MM.1S (cell line): ENCODE measurements at regions not wholly inside any gene's neighbourhood (a gene's known extent, or its start where the extent isn't known, plus 50 kb on each side); places are given as distances from the start of the nearest gene placed in this dataset.

Experiments
- EZH2phosphoT487 ChIP-seq: fragments of 300-600 bp; sonication (generic); IDR thresholded peaks from 2 replicates; pipeline ENCODE4 v1.6.1; 2018; ENCODE audit warnings: antibody characterized with exemption, low read length
- TF ChIP-seq, protein P1 (sequence below): fragments of 300-600 bp; sonication (generic); IDR thresholded peaks from 2 replicates; pipeline ENCODE4 v1.5.1; 2016; ENCODE audit warnings: antibody characterized with exemption, low read length, mixed read lengths

DNA sequence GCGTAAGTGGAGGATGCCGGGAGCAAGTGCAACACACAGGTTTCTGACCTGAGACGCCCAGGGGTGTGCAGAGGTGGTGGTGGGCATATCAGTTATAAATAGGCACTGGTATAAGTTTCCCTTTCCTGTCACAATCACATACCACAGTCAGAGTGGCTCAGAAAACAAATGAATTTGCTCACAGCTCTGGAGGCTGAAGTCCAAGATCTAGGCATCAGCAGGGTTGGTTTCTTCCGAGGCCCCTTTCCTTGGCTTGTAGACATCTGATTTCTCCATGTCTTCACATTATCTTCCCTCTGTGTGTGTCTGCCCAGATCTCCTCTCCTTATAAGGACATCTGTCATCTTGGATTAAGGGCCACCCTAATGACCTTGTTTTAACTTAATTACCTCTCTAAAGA, 250.5 kb upstream of the TNRC6C start:
- TF ChIP-seq, protein P1, sequence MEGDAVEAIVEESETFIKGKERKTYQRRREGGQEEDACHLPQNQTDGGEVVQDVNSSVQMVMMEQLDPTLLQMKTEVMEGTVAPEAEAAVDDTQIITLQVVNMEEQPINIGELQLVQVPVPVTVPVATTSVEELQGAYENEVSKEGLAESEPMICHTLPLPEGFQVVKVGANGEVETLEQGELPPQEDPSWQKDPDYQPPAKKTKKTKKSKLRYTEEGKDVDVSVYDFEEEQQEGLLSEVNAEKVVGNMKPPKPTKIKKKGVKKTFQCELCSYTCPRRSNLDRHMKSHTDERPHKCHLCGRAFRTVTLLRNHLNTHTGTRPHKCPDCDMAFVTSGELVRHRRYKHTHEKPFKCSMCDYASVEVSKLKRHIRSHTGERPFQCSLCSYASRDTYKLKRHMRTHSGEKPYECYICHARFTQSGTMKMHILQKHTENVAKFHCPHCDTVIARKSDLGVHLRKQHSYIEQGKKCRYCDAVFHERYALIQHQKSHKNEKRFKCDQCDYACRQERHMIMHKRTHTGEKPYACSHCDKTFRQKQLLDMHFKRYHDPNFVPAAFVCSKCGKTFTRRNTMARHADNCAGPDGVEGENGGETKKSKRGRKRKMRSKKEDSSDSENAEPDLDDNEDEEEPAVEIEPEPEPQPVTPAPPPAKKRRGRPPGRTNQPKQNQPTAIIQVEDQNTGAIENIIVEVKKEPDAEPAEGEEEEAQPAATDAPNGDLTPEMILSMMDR, result no peak
- no peak for TF ChIP-seq EZH2phosphoT487
